Thyroid gland (tissue), 4 donors: ENCODE measurements at regions not wholly inside any gene's neighbourhood (a gene's known extent, or its start where the extent isn't known, plus 50 kb on each side); places are given as distances from the start of the nearest gene placed in this dataset.

Source experiments
- POLR2A ChIP-seq, 2 donors: fragments of 450-650 bp; IDR thresholded peaks; one replicate each; pipeline ENCODE4 v1.6.1; 2017; ENCODE audit warnings: antibody characterized with exemption in 2 of 2, mild to moderate bottlenecking in 2 of 2, moderate library complexity in 1 of 2
- TF ChIP-seq, protein P1 (sequence below), 6 experiments: fragments of 200-600 bp in 3 of 6; fragments of 450-650 bp in 3 of 6; sonication (generic) in 3 of 6; IDR thresholded peaks; one replicate each; pipeline ENCODE4 v1.5.1; 2016 to 2019; ENCODE audit warnings: antibody characterized with exemption in 6 of 6, mild to moderate bottlenecking in 2 of 6, inconsistent platforms in 1 of 6, moderate library complexity in 1 of 6

DNA sequence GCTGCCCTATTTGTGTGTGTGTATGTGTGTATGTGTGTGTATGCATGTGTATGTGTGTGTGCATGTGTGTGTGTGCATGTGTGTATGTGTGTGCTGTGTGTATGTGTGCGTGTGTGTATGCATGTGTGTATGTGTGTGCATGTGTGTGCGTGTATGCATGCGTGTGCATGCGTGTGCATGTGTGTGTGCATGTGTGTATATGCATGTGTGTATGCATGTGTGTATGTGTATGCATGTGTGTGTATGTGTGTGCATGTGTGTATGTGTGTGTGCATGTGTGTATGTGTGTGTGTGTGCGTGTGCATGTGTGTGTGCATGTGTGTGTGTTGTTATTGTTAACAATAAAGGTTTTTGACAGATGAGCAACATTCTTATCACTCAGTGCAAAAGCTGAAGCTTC is 110.8 kb upstream of the HES1 start:
- TF ChIP-seq POLR2A (IDR thresholded peaks at IDR 0.05) = no peak
- TF ChIP-seq, protein P1, sequence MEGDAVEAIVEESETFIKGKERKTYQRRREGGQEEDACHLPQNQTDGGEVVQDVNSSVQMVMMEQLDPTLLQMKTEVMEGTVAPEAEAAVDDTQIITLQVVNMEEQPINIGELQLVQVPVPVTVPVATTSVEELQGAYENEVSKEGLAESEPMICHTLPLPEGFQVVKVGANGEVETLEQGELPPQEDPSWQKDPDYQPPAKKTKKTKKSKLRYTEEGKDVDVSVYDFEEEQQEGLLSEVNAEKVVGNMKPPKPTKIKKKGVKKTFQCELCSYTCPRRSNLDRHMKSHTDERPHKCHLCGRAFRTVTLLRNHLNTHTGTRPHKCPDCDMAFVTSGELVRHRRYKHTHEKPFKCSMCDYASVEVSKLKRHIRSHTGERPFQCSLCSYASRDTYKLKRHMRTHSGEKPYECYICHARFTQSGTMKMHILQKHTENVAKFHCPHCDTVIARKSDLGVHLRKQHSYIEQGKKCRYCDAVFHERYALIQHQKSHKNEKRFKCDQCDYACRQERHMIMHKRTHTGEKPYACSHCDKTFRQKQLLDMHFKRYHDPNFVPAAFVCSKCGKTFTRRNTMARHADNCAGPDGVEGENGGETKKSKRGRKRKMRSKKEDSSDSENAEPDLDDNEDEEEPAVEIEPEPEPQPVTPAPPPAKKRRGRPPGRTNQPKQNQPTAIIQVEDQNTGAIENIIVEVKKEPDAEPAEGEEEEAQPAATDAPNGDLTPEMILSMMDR (IDR thresholded peaks at IDR 0.05) = no peak
